Neural cell (in vitro differentiated cells): ENCODE measurements at regions not wholly inside any gene's neighbourhood (a gene's known extent, or its start where the extent isn't known, plus 50 kb on each side); places are given as distances from the start of the nearest gene placed in this dataset.

Experiments used
- H2AFZ ChIP-seq: fragments of 200-600, 300-800 bp; sonication (generic), shearing (Covaris generic); 2 replicates; pipeline ENCODE4 v1.6.0; 2014; ENCODE audit warnings: low read depth, mild to moderate bottlenecking, antibody characterized with exemption, low read length, moderate library complexity
- H3F3A ChIP-seq: fragments of 200-600 bp; shearing (Covaris generic); 2 replicates; pipeline ENCODE4 v1.6.1; 2016; ENCODE audit warnings: mild to moderate bottlenecking, moderate library complexity, mixed read lengths, antibody characterized with exemption, low read length; ENCODE audit not compliant: insufficient read depth, poor library complexity, severe bottlenecking
- H3K27ac ChIP-seq: fragments of 200-600, 300-800 bp; sonication (generic), shearing (Covaris generic); 2 replicates; pipeline ENCODE4 v1.5.1; 2014; ENCODE audit warnings: mild to moderate bottlenecking, low read length, moderate library complexity
- H3K27me3 ChIP-seq: fragments of 300-800, 200-600 bp; sonication (generic), shearing (Covaris generic); 2 replicates; pipeline ENCODE4 v1.6.0; 2014; ENCODE audit warnings: mild to moderate bottlenecking, low read depth, low read length, moderate library complexity; ENCODE audit not compliant: insufficient read depth
- H3K36me3 ChIP-seq: fragments of 300-800, 200-600 bp; sonication (generic), shearing (Covaris generic); 2 replicates; pipeline ENCODE4 v1.5.1; 2014; ENCODE audit warnings: mild to moderate bottlenecking, antibody characterized with exemption, low read length, moderate library complexity; ENCODE audit not compliant: insufficient read depth
- H3K4me2 ChIP-seq: fragments of 300-800, 200-600 bp; sonication (generic), shearing (Covaris generic); 2 replicates; pipeline ENCODE4 v1.6.0; 2014; ENCODE audit warnings: mild to moderate bottlenecking, low read length
- H3K4me3 ChIP-seq: fragments of 300-800, 200-600 bp; sonication (generic), shearing (Covaris generic); 2 replicates; pipeline ENCODE4 v1.5.1; 2014; ENCODE audit warnings: mild to moderate bottlenecking, low read length, moderate library complexity
- H3K79me2 ChIP-seq: fragments of 200-600 bp; shearing (Covaris generic); replicated peaks from 2 replicates; pipeline ENCODE4 v1.6.0; 2014; ENCODE audit warnings: mild to moderate bottlenecking, low read length, moderate library complexity; ENCODE audit not compliant: insufficient read depth
- H3K9ac ChIP-seq: fragments of 300-800, 200-600 bp; sonication (generic), shearing (Covaris generic); 2 replicates; pipeline ENCODE4 v1.6.1; 2016; ENCODE audit warnings: mild to moderate bottlenecking, low read length, mixed read lengths
- H3K9me2 ChIP-seq: fragments of 200-600 bp; shearing (Covaris generic); 2 replicates; pipeline ENCODE4 v1.6.1; 2016; ENCODE audit warnings: mild to moderate bottlenecking, low read length, mixed read lengths; ENCODE audit not compliant: insufficient read depth
- H3K9me3 ChIP-seq: fragments of 200-600, 300-800 bp; sonication (generic), shearing (Covaris generic); 2 replicates; pipeline ENCODE4 v1.6.1; 2016; ENCODE audit warnings: mild to moderate bottlenecking, mixed run types, low read length, moderate library complexity, mixed read lengths
- H4K20me1 ChIP-seq: fragments of 200-600 bp; shearing (Covaris generic); 2 replicates; pipeline ENCODE4 v1.6.1; 2016; ENCODE audit warnings: mild to moderate bottlenecking, mixed run types; ENCODE audit not compliant: insufficient read depth
- CTCF ChIP-seq: fragments of 450-650 bp; IDR thresholded peaks from 2 replicates; pipeline ENCODE4 v1.5.1; 2014; ENCODE audit warnings: antibody characterized with exemption, mild to moderate bottlenecking, moderate library complexity; ENCODE audit not compliant: poor library complexity, severe bottlenecking
- EP300 ChIP-seq: fragments of 450-650 bp; conservative IDR thresholded peaks from 2 replicates; pipeline ENCODE4 v1.6.1; 2014; ENCODE audit warnings: antibody characterized with exemption, mild to moderate bottlenecking, moderate library complexity; ENCODE audit not compliant: poor library complexity, severe bottlenecking
- EZH2 ChIP-seq: fragments of 200-600, 300-800 bp; shearing (Covaris generic), sonication (generic); IDR thresholded peaks from 2 replicates; pipeline ENCODE4 v1.6.1; 2014; ENCODE audit warnings: antibody characterized with exemption, low read length, borderline replicate concordance, mild to moderate bottlenecking; ENCODE audit not compliant: insufficient read depth, poor library complexity, severe bottlenecking
- MXI1 ChIP-seq: fragments of 450-650 bp; conservative IDR thresholded peaks from 2 replicates; pipeline ENCODE4 v1.6.1; 2014; ENCODE audit warnings: antibody characterized with exemption, mild to moderate bottlenecking; ENCODE audit not compliant: poor library complexity, severe bottlenecking
- POLR2AphosphoS5 ChIP-seq: IDR thresholded peaks from 2 replicates; pipeline ENCODE4 v1.6.1; 2012
- RAD21 ChIP-seq: fragments of 450-650 bp; conservative IDR thresholded peaks from 2 replicates; pipeline ENCODE4 v1.6.1; 2014; ENCODE audit warnings: antibody characterized with exemption, mild to moderate bottlenecking, moderate library complexity
- REST ChIP-seq: IDR thresholded peaks from 2 replicates; pipeline ENCODE4 v1.6.1; 2012; ENCODE audit warnings: borderline replicate concordance
- SMC3 ChIP-seq: fragments of 450-650 bp; conservative IDR thresholded peaks from 2 replicates; pipeline ENCODE4 v1.6.1; 2014; ENCODE audit warnings: antibody characterized with exemption, mild to moderate bottlenecking, moderate library complexity; ENCODE audit not compliant: poor library complexity
- TAF1 ChIP-seq: IDR thresholded peaks from 2 replicates; pipeline ENCODE4 v1.6.1; 2012; ENCODE audit warnings: low read depth

GRCh38 chr7:109282726-109283125 is 713.1 kb downstream of the DNAJB9 start:
- H4K20me1 ChIP-seq, result no peaks in the 10 kb centered on the region
- no peak overlapping the region for H3K4me2 ChIP-seq
- TF ChIP-seq EZH2 (no peak), POLR2AphosphoS5 (no peak), CTCF (no peak), TAF1 (no peak), RAD21 (no peak), MXI1 (no peak), EP300 (no peak), SMC3 (no peak), REST (no peak)
- no peaks in the 10 kb centered on the region for H3K9me2 ChIP-seq
- no peaks in the 10 kb centered on the region for H3F3A ChIP-seq
- H3K36me3 ChIP-seq, result no peaks in the 10 kb centered on the region
- no peak overlapping the region for H2AFZ ChIP-seq
- no peaks in the 10 kb centered on the region for H3K79me2 ChIP-seq
- H3K9ac ChIP-seq, result no peak overlapping the region
- no peaks in the 10 kb centered on the region for H3K27me3 ChIP-seq
- no peak overlapping the region for H3K27ac ChIP-seq
- H3K9me3 ChIP-seq, result no peaks in the 10 kb centered on the region
- no peak overlapping the region for H3K4me3 ChIP-seq

- Histone ChIP-seq H3K4me3 (no peak overlapping the region), H3K79me2 (no peaks in the 10 kb centered on the region), H3K9me3 (no peaks in the 10 kb centered on the region), H3K27ac (no peak overlapping the region), H3K9ac (no peak overlapping the region), H3K36me3 (no peaks in the 10 kb centered on the region), H3F3A (no peaks in the 10 kb centered on the region), H3K27me3 (no peaks in the 10 kb centered on the region), H2AFZ (no peak overlapping the region), H3K4me2 (no peak overlapping the region), H3K9me2 (no peaks in the 10 kb centered on the region), H4K20me1 (no peaks in the 10 kb centered on the region)
- TF ChIP-seq EZH2, result no peak
Measured at GRCh38 chr7:109284943-109285342, 715.3 kb downstream of the DNAJB9 start.

GRCh38 chr7:109295158-109295557 is 725.5 kb downstream of the DNAJB9 start:
- no peaks in the 10 kb centered on the region for H3K79me2 ChIP-seq
- H3K27ac ChIP-seq, result no peak overlapping the region
- H3K4me2 ChIP-seq, result no peak overlapping the region
- no peaks in the 10 kb centered on the region for H3K9me2 ChIP-seq
- H4K20me1 ChIP-seq, result no peaks in the 10 kb centered on the region
- H3K4me3 ChIP-seq, result no peak overlapping the region
- TF ChIP-seq EZH2 (no peak), MXI1 (no peak), SMC3 (no peak), CTCF (no peak), REST (no peak), POLR2AphosphoS5 (no peak), RAD21 (no peak), TAF1 (no peak), EP300 (no peak)
- H3K27me3 ChIP-seq, result no peaks in the 10 kb centered on the region
- no peaks in the 10 kb centered on the region for H3K36me3 ChIP-seq
- H3K9me3 ChIP-seq, result no peaks in the 10 kb centered on the region
- H3F3A ChIP-seq, result no peaks in the 10 kb centered on the region
- no peak overlapping the region for H3K9ac ChIP-seq
- H2AFZ ChIP-seq, result no peak overlapping the region
